Tibial nerve (tissue), 3 donors: ENCODE measurements at regions not wholly inside any gene's neighbourhood (a gene's known extent, or its start where the extent isn't known, plus 50 kb on each side); places are given as distances from the start of the nearest gene placed in this dataset.

Experiments
- POLR2A ChIP-seq, 2 donors: fragments of 450-650 bp; IDR thresholded peaks; one replicate each; pipeline ENCODE4 v1.6.1; 2017; ENCODE audit warnings: antibody characterized with exemption in 2 of 2, mild to moderate bottlenecking in 2 of 2, moderate library complexity in 2 of 2
- TF ChIP-seq, protein P1 (sequence below), 5 experiments: fragments of 200-600 bp in 3 of 5; fragments of 450-650 bp in 2 of 5; sonication (generic) in 3 of 5; IDR thresholded peaks; one replicate each; pipeline ENCODE4 v1.5.1; 2016 to 2019; ENCODE audit warnings: antibody characterized with exemption in 5 of 5, mild to moderate bottlenecking in 3 of 5, moderate library complexity in 2 of 5

DNA sequence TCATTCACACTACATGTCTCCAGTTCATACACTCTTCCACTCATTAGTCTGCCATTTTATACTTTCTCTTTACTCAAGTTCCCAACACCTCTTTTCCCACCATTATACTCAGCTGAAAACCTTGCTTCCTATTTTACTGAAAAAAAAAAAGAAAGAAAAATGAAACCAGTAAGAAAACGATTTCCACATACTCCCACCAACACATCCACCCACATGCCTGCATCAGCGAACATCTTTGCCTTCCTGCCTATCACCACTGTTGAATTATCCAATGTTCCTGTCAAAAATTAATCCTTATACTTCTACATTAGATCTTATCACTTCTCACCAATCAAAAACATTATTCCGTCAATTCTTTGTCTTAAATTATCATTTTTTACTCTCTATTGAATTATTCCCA lies 188.1 kb upstream of the FAM241A start:
- TF ChIP-seq, protein P1, sequence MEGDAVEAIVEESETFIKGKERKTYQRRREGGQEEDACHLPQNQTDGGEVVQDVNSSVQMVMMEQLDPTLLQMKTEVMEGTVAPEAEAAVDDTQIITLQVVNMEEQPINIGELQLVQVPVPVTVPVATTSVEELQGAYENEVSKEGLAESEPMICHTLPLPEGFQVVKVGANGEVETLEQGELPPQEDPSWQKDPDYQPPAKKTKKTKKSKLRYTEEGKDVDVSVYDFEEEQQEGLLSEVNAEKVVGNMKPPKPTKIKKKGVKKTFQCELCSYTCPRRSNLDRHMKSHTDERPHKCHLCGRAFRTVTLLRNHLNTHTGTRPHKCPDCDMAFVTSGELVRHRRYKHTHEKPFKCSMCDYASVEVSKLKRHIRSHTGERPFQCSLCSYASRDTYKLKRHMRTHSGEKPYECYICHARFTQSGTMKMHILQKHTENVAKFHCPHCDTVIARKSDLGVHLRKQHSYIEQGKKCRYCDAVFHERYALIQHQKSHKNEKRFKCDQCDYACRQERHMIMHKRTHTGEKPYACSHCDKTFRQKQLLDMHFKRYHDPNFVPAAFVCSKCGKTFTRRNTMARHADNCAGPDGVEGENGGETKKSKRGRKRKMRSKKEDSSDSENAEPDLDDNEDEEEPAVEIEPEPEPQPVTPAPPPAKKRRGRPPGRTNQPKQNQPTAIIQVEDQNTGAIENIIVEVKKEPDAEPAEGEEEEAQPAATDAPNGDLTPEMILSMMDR (IDR thresholded peaks at IDR 0.05), result no peak
- TF ChIP-seq POLR2A (IDR thresholded peaks at IDR 0.05), result no peak
